ENCODE measurements at regions not wholly inside any gene's neighbourhood (a gene's known extent, or its start where the extent isn't known, plus 50 kb on each side); places are given as distances from the start of the nearest gene placed in this dataset.

GRCh38 chr9:90073186-90073945 lies 468.6 kb downstream of the GADD45G start:
- TF ChIP-seq EP300 (IDR thresholded peaks at IDR 0.05; ENCODE audit: borderline replicate concordance) (no peak), REST (IDR thresholded peaks at IDR 0.05; ENCODE audit: low read depth) (no peak), USF1 (IDR thresholded peaks at IDR 0.05) (no peak), MAX (IDR thresholded peaks at IDR 0.05) (no peak), YY1 (IDR thresholded peaks at IDR 0.05; ENCODE audit: low read depth) (no peak), RAD21 (IDR thresholded peaks at IDR 0.05; ENCODE audit: low read depth) (no peak), FOXM1 (IDR thresholded peaks at IDR 0.05; ENCODE audit: borderline replicate concordance, low read depth) (no peak), CREB1 (IDR thresholded peaks at IDR 0.05; ENCODE audit: low read depth) (no peak)
